HS-5 (cell line): ENCODE measurements at regions not wholly inside any gene's neighbourhood (a gene's known extent, or its start where the extent isn't known, plus 50 kb on each side); places are given as distances from the start of the nearest gene placed in this dataset.
"Not testable (repeated sequence)": the region's sequence is repeated elsewhere in the genome, so short reads cannot be mapped to it uniquely, and the experiment has no call there.

ENCODE experiments used
- DNase-seq: peaks from one replicate; pipeline ENCODE4 v3.0.0-alpha.2; 2012; ENCODE audit warnings: low read depth

DNA sequence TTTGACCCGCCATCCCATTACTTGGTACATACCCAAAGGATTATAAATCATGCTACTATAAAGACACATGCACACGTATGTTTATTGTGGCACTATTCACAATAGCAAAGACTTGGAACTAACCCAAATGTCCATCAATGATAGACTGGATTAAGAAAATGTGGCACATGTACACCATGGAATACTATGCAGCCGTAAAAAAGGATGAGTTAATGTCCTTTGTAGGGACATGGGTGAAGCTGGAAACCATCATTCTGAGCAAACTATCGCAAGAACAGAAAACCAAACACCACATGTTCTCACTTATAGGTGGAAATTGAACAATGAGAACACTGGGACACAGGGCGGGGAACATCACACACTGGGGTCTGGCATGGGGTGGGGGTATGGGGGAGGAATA lies 57.1 kb upstream of the GMDS start:
- not testable (repeated sequence) for DNase-seq

GRCh38 chr6:2296781-2297180 lies 51.4 kb upstream of the GMDS start:
- DNase-seq, result no peak
